ENCODE measurements at regions not wholly inside any gene's neighbourhood (a gene's known extent, or its start where the extent isn't known, plus 50 kb on each side); places are given as distances from the start of the nearest gene placed in this dataset.

DNA sequence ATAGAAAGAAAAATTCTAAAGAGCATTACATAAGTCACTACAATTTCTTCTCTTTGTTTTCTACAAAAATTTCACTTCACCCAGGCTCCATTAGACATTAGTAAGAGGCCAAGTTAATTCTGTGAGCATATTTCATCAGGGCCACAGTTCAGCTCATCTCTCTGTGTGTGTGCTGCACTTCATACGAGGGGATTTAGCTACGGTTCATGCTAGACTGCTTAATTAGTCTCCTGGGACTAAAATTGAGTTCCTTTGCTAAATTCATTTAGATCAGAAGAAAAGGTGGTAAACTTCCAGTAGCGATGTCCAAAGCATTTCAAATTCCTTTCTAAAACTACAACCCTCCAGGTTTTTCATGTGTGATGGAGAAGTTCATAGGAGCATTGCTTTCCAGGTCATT is 83.1 kb upstream of the SETMAR start:
- TF ChIP-seq, protein P1, sequence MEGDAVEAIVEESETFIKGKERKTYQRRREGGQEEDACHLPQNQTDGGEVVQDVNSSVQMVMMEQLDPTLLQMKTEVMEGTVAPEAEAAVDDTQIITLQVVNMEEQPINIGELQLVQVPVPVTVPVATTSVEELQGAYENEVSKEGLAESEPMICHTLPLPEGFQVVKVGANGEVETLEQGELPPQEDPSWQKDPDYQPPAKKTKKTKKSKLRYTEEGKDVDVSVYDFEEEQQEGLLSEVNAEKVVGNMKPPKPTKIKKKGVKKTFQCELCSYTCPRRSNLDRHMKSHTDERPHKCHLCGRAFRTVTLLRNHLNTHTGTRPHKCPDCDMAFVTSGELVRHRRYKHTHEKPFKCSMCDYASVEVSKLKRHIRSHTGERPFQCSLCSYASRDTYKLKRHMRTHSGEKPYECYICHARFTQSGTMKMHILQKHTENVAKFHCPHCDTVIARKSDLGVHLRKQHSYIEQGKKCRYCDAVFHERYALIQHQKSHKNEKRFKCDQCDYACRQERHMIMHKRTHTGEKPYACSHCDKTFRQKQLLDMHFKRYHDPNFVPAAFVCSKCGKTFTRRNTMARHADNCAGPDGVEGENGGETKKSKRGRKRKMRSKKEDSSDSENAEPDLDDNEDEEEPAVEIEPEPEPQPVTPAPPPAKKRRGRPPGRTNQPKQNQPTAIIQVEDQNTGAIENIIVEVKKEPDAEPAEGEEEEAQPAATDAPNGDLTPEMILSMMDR (IDR thresholded peaks at IDR 0.05) = no peak
- TF ChIP-seq POLR2A (IDR thresholded peaks at IDR 0.05) = no peak

Data from heart left ventricle (tissue), 13 donors.